HG03342 (cell line): ENCODE measurements at regions not wholly inside any gene's neighbourhood (a gene's known extent, or its start where the extent isn't known, plus 50 kb on each side); places are given as distances from the start of the nearest gene placed in this dataset.
"Not testable (repeated sequence)": the region's sequence is repeated elsewhere in the genome, so short reads cannot be mapped to it uniquely, and the experiment has no call there.

ENCODE experiments used
- ATAC-seq: cut with Tn5 transposase; IDR thresholded peaks from one replicate; pipeline ENCODE4 v1.9.1; 2021; ENCODE audit warnings: mild to moderate bottlenecking, moderate library complexity; ENCODE audit not compliant: unreplicated experiment

DNA sequence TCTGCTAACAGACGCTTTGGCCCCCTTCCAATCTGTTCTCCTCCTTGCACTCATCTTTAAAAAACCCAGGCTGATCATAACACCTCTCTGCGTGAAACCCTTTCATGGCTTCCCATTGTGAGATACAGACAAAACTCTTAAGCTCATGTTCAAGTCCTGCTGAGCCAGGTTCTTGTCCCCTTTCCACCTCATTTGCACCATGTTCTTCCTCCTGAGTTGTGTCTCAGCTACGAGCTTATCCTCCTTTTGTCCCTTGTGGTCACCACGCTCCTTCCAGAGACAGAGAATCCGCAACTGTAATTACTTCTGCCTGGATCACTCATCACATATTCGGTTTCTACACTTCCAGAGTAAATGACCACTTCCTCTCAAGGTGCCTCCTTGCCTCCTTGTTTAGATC is 238.8 kb downstream of the ACTR3 start:
- no peak for ATAC-seq

DNA sequence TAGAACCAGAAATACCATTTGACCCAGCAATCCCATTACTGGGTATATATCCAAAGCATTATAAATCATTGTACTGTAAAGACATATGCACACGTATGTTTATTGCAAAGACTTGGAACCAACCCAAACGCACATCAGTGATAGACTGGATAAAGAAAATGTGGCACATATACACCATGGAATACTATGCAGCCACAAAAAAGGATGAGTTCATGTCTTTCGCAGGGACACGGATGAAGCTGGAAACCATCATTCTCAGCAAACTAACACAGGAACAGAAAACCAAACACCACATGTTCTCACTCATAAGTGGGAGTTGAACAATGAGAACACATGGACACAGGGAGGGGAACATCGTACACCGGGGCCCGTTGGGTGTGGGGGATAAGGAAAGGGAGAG is 242.2 kb downstream of the ACTR3 start:
- ATAC-seq = not testable (repeated sequence)

DNA sequence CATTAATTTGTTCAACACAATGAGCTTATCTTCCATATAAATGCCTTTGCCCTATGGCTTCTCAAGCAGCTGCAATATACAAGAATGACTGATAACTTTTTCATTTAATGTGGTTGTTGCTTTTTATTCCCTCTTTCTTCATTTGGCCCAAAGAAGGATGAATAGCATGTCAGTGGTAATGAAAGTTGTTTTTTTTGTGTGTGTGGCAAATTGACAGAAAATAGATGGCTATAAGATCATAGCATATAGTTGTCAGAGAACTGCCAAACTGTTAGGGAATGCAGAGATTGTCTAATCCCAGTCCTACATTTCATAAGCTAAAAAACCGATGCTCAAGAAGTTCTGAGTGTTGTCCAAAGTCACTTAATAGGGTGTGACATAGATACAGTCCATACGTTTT is 244.3 kb downstream of the ACTR3 start:
- ATAC-seq = no peak

DNA sequence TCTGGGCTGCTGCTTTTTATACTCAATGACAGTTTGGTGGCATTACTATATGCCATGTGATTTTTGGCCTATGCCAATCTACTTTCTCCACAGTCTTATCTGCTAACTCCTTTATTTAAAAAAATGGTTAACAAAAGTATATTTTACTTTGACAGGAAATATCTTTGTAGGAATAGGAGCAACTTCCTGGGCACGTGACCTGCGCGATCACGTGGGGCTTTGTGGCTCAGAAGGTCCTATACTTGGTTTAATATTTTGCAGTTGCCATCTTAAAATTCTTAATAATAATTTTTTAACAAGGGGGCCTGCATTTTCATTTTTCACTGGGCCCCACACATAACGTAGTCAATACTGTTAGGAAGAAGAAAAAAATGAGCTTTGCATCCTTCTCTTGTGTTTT is 249.7 kb downstream of the ACTR3 start:
- ATAC-seq = no peak

DNA sequence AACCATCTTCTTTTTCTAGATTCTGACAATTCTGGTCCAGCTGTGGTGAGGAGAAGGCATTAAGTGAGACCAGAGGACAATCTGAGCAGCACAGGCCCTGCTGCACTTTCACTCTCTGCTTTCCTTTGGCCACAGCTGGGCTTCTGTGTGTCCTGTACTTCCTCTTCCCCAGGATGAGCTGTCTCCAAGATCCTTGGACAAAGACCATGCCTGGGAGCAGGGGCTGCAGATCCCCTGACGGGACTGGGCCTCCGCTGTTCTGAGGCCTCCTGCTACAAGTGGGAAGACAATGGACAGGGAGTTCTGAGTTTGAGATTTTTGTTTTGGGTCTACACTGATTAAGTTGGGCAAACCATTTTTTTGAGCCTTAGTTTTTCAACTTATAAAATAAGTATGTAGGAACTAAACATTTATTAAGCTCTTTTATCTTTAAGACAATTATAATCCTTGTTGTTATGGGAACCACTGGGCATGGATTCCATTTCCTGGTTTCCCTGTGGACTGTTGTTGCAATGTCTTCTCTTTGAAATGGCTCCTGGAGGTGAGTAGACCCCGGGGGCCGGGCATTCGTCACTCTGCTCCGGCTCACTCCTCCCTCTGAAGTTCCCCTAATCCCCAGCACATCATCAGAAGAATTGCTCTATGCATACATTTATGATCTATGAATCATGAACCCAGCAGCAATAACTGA is 266.6 kb downstream of the ACTR3 start:
- no peak for ATAC-seq

DNA sequence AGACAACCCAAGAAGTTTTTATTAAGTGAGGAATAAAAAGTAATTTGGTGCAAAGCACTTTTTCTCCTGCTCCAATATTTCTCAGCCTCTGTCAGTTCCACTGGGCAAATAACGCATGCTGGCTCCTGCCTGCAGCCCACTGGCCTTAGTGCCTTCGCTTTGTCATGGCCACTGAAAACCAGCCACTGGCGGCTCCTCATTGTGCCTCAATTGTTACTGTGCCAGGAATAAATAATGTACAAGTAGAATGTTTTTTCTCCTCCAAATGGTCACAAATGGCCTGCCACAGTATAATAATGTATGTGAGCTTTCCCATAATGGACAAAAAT is 267.1 kb downstream of the ACTR3 start:
- no peak for ATAC-seq

DNA sequence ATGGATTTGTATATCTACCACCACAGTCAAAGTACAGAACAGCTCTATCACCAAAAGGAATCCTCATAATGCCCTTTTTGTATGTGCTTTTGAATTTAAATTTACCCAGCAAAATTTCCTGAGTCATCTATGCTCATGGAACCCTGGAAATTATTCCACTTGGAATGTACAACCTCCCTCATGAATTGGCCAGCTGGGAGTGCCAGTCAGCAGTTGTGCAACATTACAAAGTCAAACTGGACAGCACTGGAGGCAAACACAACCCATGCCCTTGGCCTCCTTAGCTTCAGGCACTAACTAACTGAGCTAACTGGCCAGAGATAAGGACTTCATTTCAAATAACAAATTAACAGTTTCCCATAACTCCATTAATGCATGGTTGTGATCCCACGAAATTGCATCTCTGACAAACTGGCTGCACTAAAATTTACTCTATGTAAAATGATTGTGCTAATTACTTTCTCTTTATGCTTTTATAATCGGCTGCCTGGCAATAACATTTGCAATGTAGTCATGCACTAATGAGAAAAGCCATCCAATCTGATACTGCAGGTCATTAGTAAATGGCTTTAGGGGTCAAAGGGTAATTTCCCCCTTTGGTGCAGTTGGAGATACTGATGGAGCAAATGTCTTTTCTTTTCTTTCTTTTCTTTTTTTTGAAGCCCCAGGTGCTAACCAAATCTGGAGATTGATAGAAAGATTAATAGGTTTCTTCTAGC is 270.5 kb downstream of the ACTR3 start:
- no peak for ATAC-seq

DNA sequence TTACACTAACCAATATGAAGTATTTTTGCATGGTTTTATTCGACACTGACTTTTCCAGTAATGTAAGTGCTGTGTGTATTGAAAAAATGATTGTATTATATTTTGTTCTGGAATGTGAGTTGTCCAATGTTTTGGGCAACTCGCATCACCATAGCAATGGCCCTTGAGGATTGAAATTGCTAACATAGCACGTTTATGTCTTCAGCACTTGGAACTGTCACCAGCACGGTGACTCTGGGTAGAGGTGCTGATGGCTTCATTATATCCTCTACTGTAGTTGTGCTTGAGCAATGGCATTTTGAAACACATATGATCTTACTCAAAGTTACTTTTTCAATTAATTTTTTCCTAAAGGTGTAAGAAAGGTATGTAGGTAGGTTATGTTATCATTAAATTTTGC is 271.5 kb downstream of the ACTR3 start:
- no peak for ATAC-seq

DNA sequence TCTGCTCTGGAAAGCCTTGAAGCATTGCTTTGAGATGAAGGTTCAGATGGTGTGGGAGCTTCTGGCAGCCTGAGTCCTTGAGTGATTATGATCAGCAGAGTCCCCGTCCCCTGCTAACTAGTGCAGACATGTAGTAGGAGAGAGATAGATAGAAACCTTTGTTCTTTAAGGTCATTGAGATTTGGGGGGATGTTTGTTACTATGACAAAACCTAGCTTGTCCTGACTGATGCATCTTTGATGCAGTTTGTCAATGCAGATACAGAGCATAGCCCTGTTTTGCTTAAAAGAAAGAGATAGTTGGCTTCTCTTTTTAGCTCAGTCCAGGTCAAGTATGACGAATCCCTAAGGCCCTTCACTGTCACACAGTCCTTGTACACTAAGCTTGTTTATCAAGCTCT is 274.6 kb upstream of the DPP10 start:
- ATAC-seq = no peak

DNA sequence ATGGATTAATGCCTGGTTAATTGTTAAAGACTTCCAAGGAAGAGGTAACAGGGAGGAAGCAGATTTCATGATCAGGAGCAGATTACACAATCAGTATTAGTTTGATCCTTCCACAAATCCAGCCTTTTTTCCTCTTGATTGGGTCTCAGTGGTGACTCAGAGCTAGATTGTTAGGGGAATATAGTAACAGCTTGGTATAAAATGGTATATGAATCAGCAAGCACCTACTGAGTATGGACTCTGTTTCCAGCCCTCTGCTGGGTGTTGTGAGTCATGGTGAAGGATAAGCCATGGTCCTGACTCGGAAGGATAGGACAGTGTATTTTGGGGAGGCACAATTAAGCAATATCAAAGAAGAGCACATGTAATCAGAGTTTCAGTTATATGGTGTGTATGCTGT is 272.4 kb upstream of the DPP10 start:
- no peak for ATAC-seq

DNA sequence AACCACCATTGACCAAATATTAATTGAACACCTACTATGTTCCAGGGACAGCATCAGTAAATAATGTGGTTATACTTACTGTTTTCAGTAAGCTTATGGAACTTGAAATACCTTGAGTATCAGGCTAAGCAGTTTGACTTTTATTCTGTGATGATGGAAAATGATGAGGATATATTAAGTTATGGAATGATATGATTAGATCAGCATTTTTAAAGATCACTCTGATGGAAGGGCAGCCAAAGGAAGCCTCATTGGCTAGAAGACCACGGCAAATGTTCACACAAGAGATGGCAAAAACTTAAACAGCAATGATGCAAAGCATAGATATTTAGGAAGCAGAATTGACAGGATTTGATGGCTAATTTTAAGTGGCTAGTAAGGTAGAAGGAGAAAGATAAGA is 266.9 kb upstream of the DPP10 start:
- ATAC-seq = no peak

DNA sequence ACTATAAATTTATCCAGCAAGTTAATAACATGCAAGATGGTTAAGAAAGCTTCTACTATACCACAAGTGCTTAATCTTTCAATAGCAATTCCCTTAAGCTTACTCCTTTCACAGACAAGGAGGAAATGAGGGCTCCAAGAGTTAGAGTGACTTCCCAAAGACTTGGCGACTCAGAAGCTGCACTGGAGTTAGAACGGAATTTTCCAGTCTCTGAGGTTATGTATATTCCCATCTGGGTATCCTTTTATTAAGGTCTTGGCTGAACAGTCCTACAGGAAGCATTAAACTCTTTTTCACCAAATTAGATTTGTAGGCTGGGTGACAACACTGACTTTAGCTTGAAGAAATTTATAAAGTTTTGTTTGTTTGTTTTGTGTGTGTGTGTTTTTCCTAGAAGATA is 256.9 kb upstream of the DPP10 start:
- no peak for ATAC-seq

DNA sequence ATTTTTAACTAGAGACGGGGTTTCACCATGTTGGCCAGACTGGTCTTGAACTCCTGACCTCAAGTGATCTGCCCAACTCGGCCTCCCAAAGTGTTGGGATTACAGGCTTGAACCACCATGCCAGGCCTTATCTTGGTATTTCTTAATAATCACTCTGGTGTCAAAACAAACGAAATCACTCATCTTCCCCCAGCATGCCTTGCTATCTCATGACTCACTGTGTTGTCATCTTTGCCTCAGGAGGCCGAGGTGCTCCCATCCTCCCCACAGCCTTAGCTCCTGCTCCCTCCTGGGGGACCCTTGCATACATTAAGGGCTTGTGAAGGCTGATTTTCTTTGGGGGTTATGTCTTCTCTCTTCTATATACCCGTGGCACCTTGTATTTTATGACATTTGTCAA is 250.1 kb upstream of the DPP10 start:
- no peak for ATAC-seq

DNA sequence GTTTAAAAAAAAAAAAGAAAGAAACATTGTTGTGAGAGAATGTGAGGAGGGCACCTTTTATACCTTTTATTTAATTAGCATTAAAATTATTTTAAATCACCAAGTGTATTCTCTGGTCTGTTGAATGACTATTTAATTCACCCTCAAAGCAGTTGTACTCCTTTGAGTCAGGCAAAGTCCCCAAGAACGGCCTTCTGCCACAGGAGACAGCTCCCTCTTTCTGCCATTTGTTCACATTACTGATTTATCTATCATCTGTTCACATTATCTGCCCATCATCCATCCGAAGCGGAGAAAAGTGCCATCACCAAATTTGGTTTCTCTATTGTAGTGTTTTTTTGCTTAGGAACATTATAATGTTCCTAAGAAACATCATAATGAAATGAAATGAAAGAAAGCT is 240.7 kb upstream of the DPP10 start:
- no peak for ATAC-seq

DNA sequence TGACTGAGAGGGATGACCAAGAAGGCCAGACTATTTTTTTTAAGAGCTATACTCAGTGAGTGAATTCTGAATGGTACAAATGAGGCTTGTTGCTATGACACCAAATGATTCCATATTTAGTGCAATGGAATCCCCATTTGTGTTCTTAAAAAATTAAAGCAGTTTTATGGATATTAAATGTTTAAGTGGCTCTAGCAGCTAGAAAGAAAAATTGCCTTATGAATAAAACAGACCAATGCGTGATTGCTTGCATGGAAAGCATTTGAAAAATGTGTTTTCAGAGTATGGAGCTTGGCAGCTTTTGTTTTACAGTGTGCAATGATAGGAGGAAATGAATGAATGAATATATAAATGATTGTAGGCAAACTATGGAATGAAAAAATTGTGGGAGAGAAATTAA is 238.8 kb upstream of the DPP10 start:
- no peak for ATAC-seq

DNA sequence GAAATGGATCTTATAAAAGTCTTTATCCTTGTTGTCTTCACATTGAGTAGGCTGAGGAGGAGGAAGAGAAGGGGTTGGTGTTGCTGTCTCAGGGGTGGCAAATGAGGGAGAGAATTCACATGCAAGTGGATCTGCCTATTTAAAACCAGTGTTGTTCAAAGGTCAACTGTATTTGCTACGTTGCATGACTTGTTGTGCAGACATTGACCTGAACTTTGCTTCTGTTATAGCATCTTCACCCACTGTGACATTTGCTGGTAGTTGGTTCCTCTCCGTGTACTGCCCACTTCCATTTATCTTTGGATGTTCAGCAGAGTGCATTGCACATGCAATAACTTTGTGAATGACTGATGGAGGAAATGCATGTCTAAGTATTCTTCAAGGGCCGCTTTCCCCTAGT is 228.6 kb upstream of the DPP10 start:
- no peak for ATAC-seq

DNA sequence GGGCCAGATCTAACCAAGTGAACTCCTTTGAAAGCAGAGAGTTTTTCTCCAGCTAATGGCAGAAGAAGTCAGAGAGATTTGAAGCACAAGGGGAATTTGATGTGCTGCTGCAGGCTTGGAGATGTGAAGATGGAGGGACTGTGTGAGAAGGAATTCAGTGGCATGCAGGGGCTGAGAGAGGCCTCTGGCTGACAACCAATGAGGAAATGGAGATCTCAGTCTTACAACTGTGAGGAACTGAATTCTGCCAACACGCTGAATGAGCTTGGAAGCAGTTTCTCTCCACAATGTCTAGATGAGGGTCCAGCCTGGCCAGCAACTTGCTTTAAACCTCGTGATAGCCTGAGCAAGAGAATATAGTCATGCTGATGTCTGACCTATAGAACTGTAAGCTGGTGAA is 224.1 kb upstream of the DPP10 start:
- no peak for ATAC-seq

DNA sequence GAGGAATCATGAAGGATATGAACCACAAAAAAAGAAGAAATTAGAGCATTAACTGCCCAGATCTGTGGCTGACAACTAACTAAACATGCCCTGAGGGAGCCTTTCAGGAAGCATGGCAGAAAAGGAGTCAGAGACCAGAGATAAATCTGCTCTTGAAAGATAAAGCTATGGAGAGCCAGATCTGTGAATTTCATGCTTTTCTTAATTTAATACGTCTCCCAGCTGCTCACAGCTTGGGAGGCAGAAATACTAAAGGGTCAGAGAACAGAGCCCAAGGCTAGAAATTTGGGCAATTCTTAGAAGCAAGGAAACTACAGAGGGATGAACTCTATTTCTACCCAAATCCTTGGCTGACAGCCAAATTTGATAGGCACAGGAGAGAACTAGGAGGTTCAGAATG is 223.0 kb upstream of the DPP10 start:
- no peak for ATAC-seq

DNA sequence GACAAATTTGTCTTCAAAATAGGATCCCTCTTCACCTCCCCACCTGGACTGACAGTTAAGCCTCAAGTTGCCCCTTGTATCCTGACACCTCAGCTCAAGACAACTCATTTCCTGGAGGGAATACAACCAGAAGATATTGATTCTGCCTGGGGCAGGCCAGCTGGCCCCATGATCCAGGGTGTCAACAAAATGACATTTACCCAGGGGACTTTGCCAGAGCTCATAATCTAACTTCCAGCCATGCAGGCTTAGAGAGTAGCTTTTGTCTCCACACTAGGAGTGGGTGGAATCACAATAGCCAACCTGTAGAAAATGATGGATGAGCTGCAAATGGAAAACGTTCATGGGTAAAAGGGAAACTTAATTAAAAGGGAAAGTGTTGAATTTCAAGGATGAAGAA is 220.1 kb upstream of the DPP10 start:
- no peak for ATAC-seq

DNA sequence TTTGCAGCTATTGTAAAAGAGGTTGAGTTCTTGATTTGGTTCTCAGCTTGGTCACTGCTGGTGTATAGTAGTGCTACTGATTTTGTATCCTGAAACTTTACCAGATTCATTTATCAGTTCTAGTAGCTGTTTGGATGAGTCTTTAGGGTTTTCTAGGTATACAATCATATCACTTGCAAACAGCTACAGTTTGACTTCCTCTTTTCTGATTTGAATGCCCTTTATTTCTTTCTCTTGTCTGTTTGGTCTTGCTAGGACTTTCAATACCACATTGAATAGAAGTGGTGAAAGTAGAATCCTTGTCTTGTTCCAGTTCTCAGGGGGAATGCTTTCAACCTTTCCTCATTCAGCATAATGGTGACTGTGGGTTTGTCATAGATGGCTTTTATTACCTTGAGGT is 210.5 kb upstream of the DPP10 start:
- no peak for ATAC-seq

DNA sequence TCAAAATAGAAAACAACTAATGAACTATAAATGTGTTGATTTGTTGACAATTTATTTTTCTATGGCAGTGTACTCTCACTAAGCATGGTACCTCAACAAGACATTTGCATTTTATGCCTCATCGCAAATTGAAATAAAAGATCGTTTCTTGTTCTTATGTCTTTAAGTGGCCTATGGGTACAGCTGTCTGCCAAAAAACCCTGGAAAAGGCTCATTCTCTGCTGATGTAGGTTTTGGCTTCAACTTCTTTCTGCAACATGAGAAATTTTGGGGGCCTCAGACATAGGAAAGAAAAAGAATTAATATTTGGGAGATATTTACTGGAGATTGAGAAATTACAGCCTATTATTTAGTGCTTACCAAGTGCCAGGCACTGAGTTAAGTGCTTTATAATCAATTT is 205.1 kb upstream of the DPP10 start:
- ATAC-seq = no peak

DNA sequence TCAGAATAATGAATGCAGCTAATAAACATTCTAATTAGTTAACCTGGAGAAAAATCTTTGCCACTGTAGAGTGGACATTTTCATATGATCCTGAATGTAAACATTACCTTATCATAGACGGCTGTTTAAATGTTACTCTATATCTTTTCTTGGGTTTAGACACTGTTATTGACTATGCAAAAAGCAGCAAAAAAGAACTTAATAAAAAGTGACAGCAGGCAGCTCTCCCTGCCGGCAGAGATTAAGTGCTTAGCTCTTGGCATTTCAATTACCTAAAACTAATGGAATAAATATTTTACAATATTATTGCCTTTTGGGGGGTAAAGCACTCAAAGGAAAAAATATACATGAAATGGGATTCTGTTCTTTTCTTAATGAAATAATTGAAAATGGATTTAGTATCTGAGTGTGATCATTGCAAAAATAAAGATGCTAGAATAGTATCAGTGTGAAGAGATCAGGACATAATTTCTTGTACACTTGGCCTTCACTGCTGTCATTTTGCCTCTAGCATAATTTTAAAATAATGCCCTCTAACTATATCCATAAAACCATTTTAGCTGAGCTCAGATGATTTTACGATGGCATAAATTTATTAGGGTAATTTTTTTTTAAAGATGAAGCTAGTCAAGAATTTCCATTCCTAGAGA is 203.4 kb upstream of the DPP10 start:
- no peak for ATAC-seq

DNA sequence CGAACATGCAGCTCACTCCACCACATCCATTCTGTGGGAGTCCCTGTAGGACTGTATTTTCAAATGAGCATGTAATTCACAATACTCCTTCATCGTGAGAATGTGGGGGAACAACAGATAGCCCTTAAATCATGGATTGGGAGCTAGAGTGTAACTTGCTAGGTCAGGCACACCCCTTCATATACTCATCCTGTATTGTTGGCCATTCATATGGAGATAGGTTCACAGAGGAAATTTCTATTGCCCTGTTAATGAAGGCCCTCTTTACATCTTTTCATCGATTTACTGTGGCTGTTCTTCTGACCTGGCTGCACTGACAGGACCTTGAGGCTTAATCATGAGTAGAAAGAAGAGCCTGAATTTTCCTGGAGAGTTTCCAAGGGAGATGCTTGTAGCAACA is 193.8 kb upstream of the DPP10 start:
- no peak for ATAC-seq
